Fibroblast of peridontal ligament (primary cell): ENCODE measurements at regions not wholly inside any gene's neighbourhood (a gene's known extent, or its start where the extent isn't known, plus 50 kb on each side); places are given as distances from the start of the nearest gene placed in this dataset.
"Not testable (repeated sequence)": the region's sequence is repeated elsewhere in the genome, so short reads cannot be mapped to it uniquely, and the experiment has no call there.

Experiments
- DNase-seq: peaks from one replicate; pipeline ENCODE4 v3.0.0-alpha.2; 2010; ENCODE audit errors: extremely low read depth

DNA sequence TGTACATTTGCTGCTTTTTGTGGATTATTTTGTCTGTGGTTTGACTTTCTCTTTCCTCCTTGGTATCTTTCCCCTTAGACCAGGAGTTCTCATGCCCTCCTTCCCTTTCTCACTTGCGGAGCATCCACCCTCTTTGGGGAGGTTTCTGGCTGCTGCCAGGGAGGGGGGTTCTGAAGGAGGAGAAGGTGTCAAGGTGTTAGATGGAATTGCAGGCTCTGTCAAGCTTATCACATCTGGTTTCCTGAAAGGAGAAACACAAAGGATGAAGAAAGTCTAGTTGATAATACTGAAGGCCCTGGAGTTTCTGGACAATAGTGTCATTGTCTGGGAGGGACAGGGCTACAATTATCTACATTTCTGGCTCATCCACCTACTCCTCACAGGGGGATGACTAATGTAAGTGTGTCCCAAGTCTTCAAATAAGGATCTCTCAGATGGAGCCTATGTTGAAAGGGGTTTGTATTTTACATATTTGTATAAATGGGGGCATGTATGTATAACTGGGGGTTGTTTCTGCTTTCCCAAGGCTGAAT is 217.3 kb upstream of the CCDC196 start:
- no peak for DNase-seq

DNA sequence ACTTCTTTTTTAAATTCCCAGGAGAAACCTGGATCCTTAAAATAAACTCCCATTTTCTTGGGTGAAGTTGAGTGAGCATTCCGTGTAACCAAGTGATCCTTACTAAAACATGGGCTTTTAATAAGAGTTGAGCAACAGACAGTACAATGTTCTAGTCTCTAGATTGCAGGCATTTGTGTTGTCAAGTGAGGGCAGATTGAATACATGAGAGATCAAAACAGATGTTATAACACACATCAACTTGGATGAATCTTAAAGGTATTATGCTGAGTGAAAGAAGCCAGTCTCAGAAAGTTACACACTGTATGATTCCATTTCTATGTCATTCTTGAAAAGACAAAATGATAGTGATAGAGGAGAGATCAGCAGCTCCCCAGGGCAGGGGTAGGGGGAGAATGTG is 213.9 kb upstream of the CCDC196 start:
- no peak for DNase-seq

DNA sequence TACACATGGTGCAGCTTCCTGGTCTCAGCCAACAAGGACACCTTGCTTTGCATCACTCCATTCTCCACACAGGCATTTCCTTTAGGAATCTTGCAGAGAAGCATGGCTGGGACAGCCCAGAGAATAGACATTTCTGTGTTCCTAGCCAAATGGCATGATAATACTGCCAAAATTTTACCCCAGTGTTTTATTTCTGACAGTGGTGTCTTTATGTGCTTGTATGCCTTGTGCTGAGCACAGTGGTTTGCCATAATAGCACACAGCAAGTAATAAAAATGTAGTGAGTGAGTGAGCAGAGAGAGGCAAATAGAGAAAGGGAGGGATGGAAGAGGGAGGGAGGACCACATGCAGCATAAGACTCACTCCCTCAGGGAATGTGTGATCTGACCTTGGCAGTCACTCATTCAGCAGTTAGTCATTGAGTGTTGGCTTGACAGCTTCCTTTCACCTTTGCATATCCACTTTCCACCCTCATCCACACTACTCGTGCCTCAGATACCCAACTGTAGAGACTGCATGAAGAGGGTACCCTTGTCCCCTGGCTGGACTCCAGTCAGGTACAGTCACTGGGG is 212.8 kb upstream of the CCDC196 start:
- no peak for DNase-seq

DNA sequence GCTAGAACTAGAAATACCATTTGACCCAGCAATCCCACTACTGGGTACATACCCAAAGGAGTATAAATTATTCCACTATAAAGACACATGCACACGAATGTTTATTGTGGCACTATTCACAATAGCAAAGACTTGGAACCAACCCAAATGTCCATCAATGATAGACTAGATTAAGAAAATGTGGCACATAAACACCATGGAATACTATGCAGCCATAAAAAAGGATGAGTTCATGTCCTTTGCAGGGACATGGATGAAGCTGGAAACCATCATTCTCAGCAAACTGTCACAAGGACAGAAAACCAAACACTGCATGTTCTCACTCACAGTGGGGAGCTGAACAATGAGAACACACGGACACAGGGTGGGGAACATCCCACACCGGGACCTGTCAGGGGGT is 207.8 kb upstream of the CCDC196 start:
- DNase-seq = not testable (repeated sequence)

DNA sequence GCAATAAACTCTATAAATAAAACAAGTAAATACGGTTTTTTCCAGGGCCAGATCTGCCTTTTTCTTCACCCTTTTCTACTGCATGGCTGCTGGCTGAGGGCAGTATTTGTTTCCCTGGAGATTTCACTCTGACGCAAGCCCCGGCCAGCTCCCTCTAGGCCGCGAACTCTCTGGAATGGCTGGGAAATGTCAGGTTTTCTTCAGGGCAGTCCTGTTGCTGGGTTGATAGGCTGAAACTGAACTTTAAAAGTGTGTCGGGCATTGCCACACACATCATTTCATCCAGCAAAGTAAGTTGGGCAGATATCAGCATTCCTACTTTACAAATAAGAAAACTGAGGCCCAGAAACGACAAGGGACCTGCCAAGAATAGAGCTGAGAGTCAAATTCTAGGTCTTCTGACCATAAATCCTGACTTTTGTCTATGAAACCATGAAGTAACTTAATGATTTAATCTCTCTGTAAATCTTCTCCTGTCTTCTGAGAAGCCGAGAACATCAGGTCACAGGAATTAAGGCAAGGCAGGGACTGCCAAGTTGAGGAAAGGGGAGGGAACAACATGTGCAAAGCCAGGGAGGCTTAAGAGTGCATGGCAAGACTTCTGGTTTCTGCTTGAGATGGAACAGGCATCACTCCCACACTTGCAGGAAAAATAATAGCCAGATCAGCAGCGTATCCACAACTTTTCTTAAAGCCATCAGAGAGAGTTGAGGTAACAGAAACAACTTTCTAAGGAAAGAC is 205.0 kb upstream of the CCDC196 start:
- DNase-seq = no peak

DNA sequence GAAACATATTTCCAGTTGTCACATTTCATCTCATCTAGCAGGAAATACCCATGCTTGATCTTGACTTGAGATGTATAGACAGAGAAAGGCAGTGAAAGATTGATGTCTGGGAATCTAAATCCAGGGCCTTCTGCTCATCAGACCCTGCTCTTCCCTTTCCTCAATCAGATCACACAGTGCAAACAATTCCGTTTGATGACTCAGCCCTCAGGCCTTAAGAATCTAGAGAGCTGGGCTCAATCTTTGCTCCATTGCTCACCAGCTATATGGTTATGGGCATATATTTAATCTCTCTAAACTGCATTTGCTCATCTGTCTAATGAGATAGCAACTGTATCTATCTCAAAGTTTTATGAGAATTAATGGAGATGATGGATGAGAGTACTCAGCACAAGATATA is 201.8 kb upstream of the CCDC196 start:
- DNase-seq = no peak

DNA sequence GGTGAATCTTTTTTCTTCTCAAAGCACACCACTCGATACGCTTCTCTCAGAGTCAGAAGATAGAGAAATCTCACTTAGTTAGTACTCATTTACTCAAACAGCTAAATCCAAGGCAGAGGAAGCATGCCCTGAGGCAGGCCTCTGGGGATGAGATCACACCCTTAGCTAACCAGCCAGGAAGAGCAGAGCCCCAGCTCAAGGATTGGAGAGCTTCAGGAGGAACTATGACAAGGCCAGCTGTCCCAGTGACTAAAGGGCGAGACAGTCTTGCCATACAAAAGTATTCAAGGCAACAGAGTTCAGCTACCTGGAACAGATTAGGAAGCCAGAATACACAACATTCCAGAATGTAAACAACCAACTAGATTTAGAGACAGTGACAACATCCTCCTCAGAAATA is 197.7 kb upstream of the CCDC196 start:
- DNase-seq = no peak

DNA sequence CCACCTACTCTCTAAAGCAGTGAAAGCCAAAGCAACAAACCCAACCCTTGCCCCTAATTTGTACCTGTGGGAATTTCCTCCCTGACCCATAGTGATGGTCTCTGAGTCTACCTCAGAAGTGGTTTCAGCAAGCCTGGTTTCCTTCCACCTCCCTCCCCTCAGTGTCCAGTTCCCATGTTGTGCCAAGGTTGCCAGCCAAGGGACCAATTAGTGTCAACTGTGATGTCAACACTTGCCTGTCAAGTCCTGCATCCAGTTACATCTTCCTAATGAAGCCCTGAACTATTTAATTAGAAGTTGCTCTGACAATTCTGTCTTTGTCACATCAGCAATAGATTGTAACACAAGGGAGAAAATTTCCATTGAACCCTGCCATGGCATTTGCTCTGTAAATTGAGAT is 194.4 kb upstream of the CCDC196 start:
- DNase-seq = no peak

DNA sequence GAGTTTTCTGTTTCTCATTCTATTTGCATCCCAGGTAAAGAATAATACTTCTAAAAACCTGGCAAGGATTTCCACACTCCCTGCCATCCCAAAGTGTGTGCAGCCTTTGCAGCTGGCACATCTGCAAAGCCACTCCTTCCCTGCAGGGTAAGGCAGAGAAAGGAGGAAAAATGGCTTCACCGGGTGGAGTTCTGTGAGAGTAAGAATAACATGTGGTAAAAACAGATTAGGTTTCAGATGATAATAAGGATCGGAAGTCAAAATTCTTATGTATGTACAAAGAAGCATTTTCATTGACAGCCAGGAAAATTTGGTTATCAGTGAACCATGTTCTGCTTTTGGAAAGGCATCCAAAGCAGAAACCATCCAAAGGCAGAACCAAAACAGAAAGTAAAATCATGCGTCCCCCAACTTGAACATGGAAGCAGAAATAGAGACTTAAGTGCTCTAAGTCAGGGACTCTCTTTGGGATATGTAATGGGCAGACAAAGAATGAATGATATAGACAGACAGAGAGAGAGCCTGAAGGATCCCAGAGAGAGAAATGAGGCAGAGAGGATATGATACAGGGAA is 192.6 kb upstream of the CCDC196 start:
- peak; percentile 1 for DNase-seq

DNA sequence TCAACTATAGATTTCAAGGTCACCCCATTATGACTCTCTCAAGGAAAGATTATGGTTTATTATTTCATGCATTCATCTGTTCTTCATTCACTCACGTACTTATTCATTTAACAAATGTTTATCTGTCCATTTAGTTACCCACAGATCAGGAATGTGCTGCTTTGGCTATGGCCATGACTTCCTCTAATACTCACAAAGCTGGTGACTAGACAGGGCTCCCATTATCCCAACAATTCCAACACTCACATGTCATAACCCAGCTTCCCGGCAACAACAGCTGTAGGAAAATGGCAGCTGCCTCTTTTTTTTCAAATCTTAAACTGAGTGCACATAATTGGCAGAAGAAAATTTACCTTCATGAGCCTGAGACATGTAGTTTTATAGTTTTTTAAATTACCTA is 190.8 kb upstream of the CCDC196 start:
- no peak for DNase-seq

DNA sequence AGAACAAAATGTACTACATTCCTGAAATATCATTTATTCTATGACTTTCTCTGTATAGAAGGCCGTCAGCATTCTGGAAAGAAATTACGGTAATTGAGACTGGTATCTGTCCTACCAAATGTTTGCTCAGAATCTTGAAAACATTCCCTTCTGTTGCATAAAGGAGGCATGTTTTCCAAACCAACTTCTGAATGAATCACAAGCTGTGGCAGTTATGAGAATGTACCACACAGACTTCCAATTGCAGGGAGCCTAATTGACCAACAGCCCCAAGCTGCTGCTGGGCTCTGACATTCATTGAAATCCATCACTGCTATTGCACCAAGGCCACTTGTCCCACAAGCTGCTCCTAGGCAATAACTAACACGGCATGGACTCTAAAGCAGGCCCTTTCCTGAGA is 185.3 kb upstream of the CCDC196 start:
- no peak for DNase-seq

DNA sequence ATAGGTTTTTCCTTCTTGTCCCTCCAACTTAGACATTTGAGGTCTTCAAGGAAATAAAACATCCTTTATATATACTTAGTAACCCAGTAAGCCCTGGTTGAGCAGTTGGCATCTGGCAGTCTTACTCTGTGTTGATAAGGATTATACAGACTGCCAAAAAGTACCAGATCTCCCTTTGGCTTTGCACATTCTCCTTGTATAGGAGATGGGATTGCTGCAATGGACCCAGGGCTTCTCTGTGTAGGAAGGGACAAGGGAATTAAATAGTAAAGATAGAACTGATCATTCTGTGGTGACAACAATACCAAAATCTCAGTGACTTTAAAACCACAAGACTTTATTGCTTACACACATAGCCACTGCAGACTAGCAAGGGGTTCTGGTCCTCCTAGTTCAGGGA is 180.1 kb upstream of the CCDC196 start:
- no peak for DNase-seq

DNA sequence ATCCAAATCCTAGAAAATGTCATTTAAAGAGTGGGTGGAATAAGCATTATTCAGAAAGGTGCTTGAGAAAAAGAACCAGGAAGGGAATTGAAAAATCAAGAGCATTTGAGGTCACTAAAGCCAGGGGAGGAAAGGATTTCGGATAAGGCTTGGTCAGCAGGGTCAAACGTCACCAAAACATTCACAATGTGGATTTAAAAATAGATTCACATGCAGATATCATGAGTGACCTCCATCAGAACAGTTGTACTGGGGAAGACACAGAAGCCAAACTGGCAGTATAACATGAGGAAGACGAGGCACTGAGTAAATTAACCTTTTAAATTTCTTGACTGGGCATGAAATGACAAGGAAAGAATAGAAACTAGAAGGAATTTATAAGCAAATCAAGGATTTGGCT is 175.1 kb upstream of the CCDC196 start:
- DNase-seq = no peak

DNA sequence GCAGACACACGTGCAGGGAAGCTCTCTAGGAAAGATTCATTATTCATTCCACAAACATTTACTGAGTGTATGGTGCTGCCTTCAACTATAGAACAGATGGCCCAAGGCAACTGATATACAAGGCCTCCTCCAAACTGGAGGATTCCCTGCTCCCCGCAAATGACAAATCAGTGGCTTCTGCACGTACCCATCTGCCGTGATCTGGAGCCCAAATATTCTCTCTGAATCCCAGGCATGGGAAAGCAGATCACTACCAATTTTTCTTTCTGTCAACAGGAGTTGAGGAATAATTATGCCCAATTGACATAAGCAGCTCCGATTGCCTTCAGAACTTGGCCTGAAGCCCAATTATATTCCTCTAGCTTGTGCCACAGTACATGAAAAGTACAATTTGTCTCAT is 174.2 kb upstream of the CCDC196 start:
- no peak for DNase-seq

DNA sequence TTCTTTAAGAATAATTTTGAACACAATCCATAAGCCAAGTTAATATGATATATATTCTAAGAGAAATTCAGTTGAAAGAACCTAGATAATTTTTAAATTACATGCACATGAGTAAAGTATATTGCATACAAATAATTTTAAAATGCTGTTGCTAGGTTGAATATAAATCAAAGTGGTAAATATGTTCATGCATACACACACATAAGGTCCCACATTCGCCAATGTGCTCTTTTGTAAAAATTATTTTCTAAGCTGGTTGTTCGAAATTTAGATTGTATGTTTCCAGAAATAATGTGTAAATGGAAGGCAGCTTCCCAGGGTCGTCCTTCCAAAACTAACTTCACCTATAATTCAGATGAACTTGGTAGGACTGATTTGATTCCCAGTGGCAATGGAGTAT is 173.7 kb upstream of the CCDC196 start:
- no peak for DNase-seq

DNA sequence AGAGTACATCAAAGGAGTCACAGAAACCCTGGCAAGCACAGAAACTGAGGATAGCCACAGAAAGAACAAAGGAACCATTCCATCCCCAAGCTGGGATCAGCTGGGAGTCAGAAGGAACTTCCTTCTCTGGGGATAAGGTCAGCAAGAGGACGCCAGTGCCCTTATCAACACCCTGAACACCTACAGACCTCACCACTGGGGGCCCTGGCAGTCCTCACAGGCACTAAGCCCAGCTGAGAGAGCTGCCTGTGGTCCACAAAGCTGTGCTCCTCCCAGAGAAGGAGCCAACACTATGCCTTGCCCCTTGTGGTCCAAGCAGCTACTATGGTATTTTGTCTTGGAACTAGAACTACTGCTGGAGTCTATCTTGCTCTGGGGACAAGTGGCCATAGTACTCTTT is 171.1 kb upstream of the CCDC196 start:
- DNase-seq = no peak

DNA sequence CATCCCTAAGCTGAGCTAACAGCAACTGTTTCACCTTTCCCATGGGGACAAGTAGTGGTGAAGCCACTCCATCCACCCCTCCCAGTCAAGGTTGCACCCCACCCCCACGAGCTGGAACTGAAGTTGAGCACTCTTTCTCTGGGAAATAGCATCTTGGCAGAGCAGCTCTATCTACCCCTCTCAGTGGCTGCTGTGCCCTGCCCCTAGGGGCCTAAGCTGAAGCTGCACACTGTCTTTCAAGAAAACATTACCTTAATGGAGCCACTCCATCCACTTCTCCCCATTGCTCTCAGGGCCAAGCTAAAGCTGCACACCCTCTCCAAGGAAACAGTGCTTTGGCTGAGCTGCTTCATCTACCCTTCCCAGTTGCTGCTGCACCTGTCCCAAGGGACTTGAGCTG is 170.6 kb upstream of the CCDC196 start:
- no peak for DNase-seq

DNA sequence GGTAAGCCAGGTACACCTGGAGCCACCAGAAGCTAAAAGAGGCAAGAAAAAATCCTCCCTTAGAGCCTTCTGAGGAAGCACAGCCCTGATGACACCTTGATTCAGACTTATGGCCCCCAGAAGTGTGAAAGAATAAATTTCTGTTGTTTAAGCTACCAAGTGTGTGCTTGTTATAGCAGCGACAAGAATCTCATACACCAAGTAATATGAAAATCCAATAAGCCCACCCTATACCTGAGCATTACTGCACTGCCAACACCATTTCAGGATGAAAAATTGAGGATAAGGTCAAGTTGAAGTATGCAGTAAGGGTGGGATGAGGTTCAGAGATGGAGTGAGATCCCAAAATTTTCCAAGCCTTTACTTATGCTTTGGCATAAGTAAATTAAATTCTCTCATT is 163.6 kb upstream of the CCDC196 start:
- DNase-seq = no peak

DNA sequence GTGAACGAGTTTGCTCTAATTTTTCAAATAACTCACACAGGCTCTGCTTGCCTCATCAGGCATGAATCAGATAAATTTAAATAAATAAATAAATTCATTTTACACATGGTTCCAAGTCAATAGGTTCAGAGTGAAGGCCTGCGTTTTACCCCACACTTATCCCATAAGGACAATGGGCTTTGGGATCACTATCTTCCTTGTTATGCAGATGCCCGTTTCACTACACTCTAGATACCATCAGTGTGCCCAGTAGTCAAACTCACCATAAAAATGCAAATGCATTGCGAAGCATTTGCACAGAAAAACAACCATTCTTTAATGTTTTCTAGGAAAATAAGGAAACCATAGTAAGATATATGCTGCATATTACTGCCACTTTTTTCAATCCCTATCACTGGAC is 155.9 kb upstream of the CCDC196 start:
- DNase-seq = no peak

DNA sequence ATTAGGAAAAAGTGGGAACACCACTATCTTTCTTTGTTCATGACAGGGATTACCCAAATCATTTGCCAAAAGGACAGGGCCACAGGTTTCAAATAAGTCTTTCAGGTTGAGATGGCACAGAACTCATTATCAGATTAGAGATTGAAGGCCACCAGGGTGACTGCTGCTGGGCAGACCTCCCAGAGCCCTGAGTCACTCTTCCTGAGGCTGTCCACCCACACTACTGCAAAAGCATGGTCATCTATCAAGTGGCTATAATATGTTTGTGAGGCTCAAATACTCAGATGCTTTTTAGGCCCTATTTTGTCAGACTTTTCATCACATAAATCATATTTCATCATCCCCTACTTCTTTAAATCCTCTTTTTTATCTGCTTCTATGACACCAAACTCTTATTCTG is 155.3 kb upstream of the CCDC196 start:
- DNase-seq = no peak

DNA sequence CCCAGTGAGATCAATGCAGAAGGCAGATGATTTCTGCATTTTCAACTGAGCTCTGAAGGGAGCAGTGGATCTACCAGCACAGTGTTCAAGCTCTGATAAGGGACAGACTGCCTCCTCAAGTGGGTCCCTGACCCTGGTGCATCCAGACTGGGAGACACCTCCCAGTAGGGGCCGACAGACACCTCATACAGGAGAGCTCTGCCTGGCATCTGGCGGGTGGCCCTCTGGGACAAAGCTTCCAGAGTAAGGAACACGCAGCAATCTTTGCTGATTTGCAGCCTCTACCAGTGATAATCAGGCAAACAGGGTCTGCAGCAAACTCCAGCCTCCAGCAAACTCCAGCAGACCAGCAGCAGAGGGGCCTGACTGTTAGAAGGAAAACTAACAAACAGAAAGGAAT is 152.9 kb upstream of the CCDC196 start:
- not testable (repeated sequence) for DNase-seq

DNA sequence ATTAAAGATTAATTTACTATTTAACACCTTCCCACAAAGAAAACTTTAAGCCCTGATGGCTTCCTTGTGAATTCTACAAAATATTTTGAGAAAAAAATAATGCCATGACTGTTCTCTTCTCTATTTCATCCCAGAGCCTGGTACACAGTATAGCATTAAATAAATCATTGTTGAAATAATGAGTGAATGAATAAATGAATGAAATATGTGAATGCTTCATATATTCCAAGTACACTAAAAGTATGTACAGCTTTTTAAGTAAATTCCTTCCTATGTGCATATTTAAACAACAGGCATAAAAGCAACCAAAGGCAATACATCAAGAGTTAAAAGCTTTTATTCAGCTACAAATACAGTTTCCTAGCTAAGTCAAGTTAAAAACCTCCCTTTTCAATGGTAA is 144.9 kb upstream of the CCDC196 start:
- DNase-seq = no peak

DNA sequence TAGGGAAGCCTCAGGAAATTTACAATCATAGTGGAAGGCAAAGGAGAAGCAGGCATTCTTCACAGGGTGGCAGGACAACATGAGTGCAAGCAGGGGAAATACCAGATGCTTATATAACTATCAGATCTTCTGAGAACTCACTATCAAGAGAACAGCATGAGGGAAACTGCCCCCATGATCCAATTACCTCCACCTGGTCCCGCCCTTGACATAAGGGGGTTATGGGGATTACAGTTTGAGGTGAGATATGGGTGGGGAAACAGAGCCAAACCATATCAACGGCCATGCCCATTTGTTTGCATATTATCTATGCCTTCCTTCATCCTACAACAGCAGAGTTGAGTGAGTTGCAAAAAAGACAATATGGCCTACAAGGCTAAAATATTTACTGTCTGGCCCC is 140.2 kb upstream of the CCDC196 start:
- DNase-seq = no peak
